ENCODE measurements at regions not wholly inside any gene's neighbourhood (a gene's known extent, or its start where the extent isn't known, plus 50 kb on each side); places are given as distances from the start of the nearest gene placed in this dataset.

DNA sequence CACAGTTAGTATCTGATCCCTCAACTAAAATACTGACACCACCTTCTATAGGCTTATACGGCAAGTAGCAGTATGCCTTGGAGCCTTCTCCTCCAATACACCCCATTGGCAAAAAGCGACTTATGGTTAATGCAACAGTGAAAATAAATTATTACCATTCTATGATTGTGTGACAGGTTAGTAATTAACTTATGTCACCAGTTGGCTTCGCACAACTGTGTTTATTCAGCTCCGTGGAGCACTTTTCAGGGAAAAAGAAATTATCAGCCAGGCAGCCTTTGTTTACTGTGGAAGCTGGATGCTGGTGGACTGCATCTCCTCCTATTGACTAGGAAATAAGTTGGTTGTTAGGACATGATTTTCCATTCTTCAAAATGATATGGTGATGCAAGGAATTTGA, 833.8 kb upstream of the RBFOX1 start:
- no peak for DNase-seq (ENCODE audit: low spot score)

DNA sequence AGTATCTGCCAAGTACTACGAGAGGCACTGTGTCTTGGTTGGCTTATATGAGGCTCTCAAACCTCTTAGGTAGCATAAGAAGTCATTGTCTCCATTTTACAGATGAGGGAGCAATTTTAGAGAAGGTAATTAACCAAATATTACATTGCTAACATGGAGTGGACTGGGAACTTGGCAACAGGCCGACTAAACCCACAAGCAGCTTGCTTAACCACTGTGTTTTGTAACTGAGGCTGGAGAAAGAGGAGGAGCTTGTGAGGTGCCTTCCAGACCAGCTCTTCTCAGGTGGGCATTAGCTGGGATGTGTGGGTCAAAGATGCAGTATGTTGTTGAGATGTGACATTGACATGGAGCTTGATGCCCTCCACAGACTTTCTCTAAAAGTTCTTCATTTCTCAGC, 835.6 kb upstream of the RBFOX1 start:
- no peak for DNase-seq (ENCODE audit: low spot score)

- no peak for DNase-seq (ENCODE audit: low spot score)
These were observed 837.0 kb upstream of the RBFOX1 start for GRCh38 chr16:6495486-6496210.

GRCh38 chr16:6494716-6495115, 837.9 kb upstream of the RBFOX1 start:
- no peak for DNase-seq (ENCODE audit: low spot score)

DNA sequence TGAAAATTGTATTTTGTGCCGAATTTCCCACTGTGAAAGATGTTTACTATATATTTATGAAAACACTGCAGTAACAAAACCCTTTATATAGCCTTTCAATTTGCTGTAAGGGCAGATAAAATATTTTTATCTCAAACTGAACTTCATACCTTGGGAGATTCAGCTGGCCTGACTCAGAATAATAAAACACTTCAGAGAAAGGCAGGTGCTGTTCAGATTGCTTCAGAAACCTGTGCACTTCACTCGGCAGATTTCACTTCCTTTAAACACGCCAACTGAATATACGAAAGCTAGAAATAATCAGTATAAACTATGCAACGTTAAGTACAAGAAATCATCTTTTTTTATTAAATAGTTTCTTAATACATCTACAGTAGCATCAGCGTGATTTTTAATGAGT, 839.1 kb upstream of the RBFOX1 start:
- no peak for DNase-seq (ENCODE audit: low spot score)

DNA sequence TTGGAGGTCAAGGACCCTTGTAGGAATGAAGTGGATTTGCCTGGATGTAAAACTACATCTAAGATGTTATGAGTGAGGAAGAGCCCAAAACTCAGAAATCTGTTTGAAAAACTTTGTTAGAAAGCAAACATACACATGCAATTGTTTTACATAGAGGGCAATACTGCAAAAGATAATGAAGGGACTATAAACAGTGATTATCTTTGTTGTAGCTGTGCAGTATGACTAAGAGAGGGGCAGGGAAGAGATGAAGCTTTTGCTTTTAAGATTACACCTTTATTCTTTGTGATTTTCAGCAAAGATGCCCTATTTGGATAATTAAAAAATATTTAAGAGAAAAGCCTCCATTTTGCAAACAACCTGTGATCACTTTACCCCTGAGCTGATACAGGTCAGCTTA, 839.9 kb upstream of the RBFOX1 start:
- no peak for DNase-seq (ENCODE audit: low spot score)

- peak; percentile 17 for DNase-seq (ENCODE audit: low spot score)
These were observed 847.7 kb upstream of the RBFOX1 start for GRCh38 chr16:6484935-6485334.

DNA sequence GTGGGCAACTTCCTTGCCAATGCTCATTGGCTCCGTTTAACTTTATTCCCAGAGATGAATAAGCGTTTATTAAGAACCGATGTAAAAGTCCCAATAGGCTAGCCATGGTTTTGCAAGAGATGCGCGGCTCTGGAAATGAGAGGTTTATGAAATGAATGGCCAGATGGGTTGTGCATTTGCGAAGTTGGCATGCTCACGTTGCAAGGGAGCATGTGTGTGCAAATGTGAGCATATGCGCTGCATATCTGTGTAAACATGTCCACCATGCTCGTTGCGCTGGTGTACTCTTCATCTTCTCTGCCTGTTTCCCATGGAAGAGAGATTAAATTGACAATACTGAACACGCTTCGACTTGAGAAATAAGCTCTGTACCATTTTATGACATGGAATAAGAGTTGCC, 848.6 kb upstream of the RBFOX1 start:
- no peak for DNase-seq (ENCODE audit: low spot score)

DNA sequence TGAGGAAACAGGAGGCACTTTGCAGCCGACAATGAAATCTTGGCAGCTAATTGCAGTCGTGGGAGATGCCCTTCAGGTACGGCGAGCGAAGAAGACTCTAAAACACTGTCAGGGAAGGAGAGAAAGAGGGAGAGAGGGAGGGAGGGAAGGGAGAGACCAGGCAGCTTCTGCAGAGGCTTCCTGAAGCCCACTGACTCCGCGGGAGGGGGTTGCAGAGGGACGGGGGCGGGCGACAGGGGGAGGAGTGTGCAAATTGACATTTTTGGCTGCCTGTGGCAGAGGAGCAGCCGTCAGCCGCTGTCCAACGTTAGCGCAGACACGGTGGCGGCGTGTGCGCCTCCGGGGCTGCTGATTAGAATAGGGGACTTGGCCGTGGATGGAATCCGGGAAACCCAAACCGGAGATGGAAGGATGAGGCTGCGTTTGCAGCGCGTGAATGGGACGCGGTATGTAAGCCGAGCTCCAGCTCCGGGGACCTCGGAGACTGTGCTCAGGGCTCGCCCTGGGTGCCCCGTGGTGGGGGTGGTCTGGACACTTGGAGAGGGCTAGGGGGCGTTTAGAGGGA, 849.1 kb upstream of the RBFOX1 start:
- DNase-seq (ENCODE audit: low spot score), result no peak

DNA sequence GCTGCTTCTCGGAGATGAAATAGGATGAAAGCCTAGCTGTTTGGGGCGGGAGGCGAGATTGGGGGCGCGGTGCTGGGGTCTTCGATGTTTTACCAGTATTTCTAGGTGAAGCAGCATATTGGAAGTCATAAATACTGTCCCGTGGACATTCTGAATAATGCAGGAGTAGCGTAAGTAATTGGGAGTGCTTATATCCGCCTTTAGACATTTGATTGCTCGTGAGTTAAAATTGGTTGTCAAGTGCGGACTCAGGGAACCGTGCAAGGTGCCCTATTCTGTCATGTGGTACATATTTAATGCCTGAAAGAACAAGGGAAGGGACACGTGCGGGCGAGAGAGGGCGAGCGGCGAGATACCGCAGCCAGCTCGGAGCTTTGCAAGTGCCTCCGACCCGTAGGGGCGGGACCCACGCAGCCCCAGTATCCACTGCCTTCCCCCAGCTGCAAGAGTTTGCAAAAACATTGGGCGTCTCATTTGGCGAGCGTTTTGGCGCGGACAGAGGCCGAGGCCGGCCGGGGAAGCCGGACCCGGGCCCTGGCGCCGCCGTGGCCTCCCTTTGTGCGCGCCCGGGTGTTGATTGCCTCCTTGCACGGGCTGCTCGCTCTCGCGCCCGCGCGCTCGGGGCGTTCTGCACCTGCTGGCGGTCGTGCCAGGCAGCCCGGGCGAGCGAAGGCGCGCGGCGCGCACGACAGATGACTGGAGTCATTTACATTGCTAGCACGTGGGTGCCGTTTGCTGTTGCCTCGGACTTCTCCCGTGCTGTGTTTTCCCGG, 849.8 kb upstream of the RBFOX1 start:
- DNase-seq (ENCODE audit: low spot score), result no peak

GRCh38 chr16:6481894-6482293, 850.8 kb upstream of the RBFOX1 start:
- no peak for DNase-seq (ENCODE audit: low spot score)

DNA sequence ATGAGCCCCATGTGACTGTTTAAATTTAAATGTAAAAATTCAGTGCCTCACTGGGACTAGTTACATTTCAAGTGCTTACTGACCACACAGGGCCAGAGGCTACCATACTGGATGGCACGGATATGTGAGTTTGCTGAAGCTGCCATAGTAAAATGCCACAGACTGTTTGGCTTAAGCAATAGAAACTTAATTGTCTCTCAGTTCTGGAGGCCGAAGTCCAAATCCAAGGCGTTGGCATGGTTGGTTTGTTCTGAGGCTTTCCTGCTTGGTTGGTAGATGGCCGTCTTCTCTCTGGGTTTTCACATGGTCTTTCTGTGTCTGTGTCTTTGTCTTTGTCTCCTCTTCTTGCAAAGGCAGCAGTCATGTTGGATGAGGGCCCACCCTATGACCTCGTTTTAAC, 878.9 kb upstream of the RBFOX1 start:
- no peak for DNase-seq (ENCODE audit: low spot score)

DNA sequence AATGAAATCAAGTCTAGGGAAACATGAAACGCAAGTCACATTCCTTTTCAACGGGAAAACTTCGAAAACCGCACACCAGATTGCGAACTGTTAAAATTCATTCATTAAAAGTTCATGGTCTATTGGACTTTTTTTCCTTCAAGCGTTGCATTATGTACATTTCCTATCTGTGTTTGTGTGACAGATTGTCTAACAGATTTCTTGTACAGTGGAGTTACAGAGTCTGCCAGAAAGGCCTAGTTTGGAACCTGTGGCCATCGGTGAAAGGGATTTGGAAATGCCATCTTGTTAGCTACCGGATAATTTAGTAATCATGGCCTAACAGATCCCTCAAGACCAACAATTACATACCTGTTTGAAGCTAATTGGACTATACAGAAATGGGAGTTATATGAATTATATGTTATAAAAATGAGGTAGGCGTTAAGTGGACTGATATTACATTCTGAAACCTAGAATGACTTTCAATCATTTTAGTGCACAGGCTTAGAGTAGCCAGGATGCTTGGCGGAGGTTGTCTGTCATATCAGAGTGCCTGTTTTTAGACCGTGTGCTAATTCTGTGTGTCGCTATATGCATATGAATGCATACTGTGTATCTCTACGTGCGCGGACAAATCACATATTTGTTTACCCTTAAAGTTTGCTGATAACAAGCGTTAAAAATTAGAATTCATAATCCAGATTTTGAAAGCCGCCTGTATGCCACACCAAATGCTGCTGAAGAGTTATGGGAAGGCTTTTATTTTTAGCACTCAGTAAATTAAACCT, 885.4 kb upstream of the RBFOX1 start:
- no peak for DNase-seq (ENCODE audit: low spot score)

DNA sequence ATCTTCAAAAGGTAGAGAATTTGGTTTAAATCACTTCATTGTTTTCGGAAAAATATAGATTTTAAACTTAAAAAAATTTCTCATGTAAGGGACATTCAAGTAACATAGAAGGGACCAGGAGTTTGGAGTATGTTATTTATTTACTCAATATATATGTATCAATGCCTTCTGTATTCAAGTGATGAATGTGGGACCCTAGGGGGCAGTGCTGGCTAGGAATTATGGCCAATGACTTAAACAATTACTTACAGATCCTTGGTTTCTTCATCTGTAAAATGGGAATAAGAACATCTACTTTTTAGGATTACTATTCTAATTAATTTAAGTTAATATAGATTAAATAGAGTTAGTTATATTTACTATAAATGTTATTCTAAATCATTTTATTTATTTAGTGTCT, 886.3 kb upstream of the RBFOX1 start:
- DNase-seq (ENCODE audit: low spot score), result peak; percentile 17

DNA sequence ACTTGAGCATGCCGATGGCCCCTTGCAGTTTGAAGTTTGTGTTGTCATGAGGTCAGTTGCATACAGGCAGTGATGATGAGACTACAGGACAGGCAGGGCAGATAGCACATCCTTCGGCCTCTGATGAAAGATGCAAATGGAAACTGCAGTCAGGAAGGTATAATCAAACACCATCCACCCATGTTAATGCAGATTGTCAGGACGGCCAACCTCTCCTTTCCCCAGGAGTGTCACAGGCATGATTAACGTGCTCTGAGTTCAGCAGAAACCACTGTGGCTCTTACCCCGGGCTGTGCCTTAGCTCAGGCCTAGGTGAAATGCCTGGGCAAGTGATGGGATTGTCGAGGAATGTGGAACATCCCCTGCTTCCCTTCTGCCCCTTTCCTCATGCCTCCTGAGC, 893.5 kb upstream of the RBFOX1 start:
- DNase-seq (ENCODE audit: low spot score), result no peak

- DNase-seq (ENCODE audit: low spot score), result no peak
These were observed 903.8 kb upstream of the RBFOX1 start for GRCh38 chr16:6428861-6429260.

- no peak for DNase-seq (ENCODE audit: low spot score)
These were observed 905.0 kb upstream of the RBFOX1 start for GRCh38 chr16:6427621-6428020.

- DNase-seq (ENCODE audit: low spot score), result no peak
These were observed 925.0 kb upstream of the RBFOX1 start for GRCh38 chr16:6407596-6407995.

GRCh38 chr16:6406028-6406427, 926.6 kb upstream of the RBFOX1 start:
- DNase-seq (ENCODE audit: low spot score), result no peak

GRCh38 chr16:6382924-6383459, 949.7 kb upstream of the RBFOX1 start:
- DNase-seq (ENCODE audit: low spot score), result no peak

- DNase-seq (ENCODE audit: low spot score), result no peak
These were observed 950.7 kb upstream of the RBFOX1 start for GRCh38 chr16:6381896-6382295.

DNA sequence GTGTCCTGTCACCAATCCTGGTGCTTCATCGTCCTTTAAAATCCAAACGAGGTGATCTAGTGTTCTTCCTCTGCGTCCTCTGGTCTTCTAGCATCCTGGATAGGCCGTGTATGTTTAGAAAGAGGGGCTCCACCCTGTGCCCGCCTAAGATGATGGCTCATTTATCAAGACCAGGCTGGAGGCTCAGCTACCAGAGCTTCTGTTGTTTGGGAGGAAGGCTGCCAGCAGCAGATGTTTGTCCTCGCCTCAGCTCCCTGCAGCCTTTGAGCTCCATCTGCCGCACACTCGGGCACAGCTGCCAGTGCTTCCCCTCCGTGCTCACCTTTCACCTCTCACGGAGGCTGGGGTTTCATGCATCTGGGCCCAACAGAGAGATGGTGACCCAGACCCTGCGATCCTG, 954.7 kb upstream of the RBFOX1 start:
- DNase-seq (ENCODE audit: low spot score), result no peak

Measured in RKO (cell line).